NCI-H524 treated with DMSO at 0.1 percent for 48 hours (cell line): ENCODE measurements at regions not wholly inside any gene's neighbourhood (a gene's known extent, or its start where the extent isn't known, plus 50 kb on each side); places are given as distances from the start of the nearest gene placed in this dataset.
"Not testable (repeated sequence)": the region's sequence is repeated elsewhere in the genome, so short reads cannot be mapped to it uniquely, and the experiment has no call there.

Experiments used
- DNase-seq: peaks from one replicate; lab custom pipeline; 2025; lab: John Stamatoyannopoulos, UW

DNA sequence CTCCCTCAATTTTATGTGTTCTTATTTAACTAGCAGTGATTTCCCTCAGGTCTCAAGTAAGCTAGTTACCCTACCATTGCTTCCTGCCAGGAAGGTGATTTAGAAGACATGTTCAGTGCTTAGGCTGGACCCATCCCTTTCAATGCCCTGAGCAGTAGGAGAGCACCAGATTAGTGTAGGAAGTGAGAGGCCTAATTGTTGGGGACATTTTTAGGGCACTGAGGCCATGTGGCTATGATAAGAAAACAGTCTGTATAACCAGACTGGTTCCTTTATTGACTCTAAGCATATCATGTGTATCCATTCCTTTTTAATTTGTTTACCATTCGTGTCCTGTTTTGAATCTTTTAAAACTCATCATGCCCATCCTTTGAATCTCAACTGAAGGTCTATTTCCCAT is 312.3 kb upstream of the PRR16 start:
- no peak for DNase-seq

DNA sequence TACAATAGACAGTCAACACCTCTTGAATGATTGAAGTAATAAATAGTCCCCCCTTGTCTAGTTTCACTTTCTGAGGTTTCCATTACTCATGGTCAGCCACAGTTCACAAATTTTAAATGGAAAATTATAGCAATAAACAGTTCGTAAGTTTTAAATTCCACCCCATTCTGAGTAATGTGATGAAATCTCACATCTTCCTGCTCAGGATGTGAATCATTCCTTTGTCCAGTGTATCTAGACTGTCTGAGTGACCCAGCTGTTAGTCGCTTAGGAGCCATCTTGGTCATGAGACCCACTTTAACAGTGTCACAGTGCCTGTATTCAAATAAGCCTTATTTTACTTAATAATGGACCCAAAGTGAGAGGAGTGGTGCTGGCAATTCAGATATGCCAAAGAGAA is 311.6 kb upstream of the PRR16 start:
- no peak for DNase-seq

DNA sequence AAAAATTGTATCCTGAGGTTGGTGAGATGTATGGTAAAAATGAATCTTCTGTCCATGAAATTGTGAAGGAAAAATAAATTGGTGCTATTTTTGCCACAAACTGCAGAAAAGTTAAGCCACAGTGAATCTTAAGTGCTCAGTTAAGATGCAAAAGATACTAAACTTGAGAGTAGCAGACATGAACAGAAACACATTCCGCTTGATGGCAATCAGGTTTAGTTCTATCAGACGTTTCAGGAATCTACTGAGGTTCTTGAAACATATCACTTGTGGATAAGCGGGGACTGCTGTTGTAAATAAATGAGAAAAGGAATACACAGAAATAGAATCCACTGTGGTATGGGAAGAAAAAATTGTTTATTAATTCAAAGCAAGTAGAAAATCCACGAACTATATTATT is 311.2 kb upstream of the PRR16 start:
- DNase-seq = no peak

DNA sequence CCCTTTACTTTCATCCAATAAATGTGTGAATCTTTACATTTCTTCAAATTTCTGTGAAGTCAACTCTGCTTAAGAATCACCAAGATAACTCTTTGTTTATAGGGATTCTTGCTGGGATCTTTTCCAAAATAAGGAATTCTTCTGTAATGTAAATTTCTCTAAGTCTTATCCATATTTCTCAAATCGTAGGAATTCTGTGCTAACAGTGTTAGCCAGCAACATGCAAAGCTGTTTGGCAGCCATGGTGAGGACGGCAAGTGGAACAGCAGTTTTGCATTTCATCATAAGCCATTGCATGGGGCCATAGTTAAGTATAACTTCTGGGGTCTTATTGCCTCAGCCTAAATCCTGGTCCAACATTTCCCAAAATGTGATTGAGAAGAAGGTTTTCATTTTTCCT is 310.5 kb upstream of the PRR16 start:
- DNase-seq = no peak

DNA sequence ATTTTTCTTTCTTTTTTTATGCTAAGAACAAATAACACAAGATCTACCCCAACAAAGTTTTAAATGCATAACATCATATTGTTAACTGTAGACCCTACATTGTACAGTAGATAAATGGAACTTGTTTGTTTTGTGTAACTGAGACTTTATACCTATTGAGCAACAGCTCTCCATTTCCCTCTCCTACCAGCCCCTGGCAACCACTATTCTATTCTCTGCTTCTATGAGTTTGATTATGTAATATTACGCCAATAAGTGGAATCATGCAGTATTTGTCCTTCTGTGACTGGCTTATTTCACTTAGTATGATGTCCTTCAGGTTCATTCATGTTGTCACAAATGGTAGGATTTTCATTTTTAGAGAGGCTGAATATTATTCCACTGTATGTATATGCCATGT is 308.2 kb upstream of the PRR16 start:
- DNase-seq = no peak

DNA sequence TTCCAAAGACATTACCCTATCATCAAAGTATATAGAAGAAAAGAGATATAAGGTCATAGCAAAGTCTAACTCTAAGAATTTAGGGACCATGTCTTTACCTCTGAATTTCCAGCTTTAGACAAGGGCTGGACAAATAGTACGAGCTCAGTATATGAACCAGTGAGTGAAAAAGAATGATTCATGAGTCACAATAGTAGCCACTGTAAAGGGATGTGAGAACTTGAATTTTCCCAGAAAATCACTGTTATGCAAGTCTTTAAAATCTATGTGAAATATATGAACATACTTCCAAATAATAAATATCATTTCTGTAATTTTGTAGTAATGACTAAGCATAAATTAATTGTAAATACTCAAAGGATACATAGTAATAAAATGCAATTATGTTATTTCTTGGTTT is 305.9 kb upstream of the PRR16 start:
- DNase-seq = no peak

DNA sequence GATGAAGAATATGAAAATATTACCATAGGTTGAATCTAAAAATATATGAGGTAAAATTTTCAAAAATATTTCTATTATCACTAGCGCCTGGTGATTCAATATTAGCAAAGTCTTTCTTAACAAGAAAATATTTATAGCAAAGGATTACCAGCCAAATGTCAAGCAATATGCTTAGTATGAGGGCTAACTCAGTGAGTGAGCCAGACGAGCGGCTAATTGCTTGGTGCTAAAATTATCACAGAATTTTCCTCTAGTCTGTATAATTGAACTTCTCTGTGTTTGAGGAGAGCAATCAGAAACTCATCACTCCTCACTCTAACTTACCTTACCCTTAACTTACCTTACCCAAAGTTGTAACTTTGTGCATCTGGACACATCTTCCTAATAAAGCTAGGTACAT is 304.9 kb upstream of the PRR16 start:
- DNase-seq = peak; percentile 2

DNA sequence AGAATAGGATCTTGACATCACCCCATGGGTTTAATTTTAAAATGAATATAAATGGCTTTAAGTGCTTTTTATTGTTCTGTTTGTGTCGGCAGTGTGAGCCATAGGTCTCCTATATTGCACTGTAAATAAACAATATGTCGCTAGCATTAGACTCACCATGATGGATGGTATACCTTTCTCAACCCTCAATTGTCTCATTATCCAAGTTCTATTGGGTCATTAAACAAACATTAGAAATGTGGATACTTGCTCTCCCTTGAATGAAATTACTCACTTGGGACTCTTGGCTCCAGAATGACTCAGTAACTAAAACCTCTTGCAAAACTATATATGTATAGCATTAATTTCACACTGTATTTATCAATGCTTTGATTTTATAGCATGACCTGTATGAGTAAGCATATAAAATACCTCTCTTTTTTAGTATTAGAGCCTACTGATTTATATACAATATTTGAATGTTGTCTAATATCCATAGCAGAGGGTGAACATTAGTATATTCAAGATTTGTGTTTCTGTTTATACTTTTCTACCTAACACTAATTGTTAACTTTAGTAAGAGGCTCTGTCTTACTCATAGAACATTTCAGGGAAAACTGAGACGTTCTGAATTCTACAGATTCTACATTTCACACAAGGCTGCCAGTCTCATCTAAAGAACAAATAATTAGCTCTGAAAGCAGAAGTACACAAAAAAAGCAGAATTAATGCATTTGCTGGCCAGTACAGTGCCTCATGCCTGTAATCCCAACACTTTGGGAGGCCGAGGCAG is 303.8 kb upstream of the PRR16 start:
- no peak for DNase-seq

DNA sequence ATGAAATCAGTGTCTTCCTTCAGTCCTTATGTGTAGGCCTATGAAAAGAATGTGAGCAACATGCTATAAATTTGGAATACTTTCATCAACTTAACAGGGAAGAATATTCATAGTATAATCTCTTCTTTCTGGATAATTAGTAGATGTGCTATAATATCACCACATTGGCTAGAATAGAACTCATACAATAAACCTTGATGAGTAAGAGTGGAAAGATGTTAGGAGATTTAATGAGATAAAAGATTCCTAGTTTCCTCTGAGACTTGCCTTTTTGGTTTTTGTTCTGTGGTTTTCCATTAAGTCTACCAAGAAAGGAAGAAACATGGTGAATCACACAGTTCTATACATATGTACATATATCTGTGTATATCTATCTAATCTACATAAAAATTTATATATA is 301.8 kb upstream of the PRR16 start:
- DNase-seq = no peak

DNA sequence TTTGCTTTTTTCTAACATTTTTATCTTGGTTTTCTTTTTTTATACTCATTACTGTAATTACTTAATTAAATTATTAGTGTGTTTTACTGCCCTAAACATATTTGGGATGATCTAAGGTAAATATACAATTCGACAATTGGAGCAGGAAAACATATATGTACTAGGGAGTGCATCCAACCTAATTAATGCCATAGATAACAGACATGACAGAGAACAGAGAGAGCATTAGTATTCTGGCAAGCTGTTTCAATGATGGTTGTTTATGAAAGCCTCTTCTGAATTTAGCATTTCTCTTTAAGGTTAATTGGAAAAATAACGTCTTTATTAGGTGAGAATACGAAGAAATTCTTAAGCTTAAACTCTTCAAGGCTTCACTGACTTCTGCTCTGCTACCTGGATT is 300.1 kb upstream of the PRR16 start:
- DNase-seq = no peak

DNA sequence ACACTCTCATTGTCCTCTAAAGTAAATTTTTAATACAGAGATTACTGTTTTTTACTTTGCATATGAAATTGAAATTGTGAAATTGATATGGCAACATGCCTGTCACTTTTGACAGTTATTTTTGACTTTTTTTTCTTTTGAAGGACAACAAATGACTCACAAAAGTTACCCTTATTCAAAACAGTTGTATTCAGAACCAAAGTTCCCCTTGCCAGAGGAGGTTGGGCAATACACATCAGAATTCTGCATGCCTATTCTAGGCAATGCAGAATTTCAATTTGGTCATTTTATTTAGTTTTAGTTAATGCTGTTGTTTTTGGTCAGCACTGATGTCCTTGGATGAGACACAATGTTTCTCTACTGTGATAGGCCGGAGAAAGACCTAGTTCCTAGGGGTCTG is 299.1 kb upstream of the PRR16 start:
- DNase-seq = no peak

DNA sequence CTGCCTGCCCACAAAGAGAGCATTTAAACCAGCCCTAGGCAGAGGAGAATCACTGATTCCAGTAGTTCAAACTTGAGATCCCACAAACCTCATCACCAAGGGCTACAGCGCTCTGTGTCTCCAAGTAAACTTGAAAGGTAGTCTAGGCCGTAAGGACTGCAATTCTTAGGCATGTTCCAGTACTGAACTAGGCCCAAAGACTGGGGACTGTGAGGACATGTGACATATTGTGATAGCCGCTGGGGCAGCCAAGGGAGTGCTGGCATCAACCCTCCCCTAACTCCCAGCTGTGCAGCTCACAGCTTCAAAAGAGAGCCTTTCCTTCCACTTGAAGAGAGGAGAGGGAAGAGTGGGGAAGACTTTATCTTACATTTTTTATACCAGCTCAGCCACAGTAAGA is 291.0 kb upstream of the PRR16 start:
- DNase-seq = no peak

DNA sequence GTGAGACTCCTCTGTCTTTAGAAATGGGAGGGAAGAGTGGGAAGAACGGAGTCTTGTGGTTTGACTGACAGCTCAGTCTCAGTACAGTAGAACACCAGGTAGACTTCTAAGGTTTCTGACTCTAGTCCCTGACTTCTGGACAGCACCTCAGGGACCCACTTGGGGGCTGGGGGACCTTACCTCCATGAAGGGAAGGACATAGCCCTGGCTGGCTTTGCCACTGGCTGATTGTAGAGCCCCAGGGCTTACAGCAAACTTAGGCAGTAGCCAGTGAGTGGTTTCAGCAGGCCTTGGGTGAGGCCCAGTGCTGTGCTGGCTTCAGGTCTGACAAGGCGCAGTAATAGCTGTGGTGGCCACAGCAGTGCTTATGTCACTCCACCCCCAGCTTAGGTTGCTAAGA is 290.0 kb upstream of the PRR16 start:
- DNase-seq = no peak

DNA sequence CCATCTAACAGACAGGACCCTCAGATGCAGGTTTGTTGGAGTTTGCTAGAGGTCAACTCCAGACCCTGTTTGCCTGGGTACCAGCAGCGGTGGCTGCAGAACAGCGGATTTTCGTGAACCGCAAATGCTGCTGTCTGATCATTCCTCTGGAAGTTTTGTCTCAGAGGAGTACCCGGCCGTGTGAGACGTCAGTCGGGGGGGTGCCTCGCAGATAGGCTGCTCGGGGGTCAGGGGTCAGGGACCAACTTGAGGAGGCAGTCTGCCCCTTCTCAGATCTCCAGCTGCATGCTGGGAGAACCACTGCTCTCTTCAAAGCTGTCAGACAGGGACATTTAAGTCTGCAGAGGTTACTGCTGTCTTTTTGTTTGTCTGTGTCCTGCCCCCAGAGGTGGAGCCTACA is 282.9 kb upstream of the PRR16 start:
- DNase-seq = not testable (repeated sequence)

DNA sequence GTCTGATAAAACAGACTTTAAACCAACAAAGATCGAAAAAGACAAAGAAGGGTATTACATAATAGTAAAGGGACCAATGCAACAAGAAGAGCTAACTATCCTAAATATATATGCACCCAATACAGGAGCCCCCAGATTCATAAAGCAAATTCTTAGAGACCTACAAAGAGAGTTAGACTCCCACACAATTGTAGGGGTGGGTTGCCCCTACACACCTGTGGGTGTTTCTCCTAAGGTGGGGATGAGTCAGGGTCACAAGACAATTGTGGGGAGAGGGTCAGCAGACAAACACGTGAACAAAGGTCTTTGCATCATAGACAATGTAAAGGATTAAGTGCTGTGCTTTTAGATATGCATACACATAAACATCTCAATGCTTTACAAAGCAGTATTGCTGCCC is 269.4 kb upstream of the PRR16 start:
- not testable (repeated sequence) for DNase-seq

DNA sequence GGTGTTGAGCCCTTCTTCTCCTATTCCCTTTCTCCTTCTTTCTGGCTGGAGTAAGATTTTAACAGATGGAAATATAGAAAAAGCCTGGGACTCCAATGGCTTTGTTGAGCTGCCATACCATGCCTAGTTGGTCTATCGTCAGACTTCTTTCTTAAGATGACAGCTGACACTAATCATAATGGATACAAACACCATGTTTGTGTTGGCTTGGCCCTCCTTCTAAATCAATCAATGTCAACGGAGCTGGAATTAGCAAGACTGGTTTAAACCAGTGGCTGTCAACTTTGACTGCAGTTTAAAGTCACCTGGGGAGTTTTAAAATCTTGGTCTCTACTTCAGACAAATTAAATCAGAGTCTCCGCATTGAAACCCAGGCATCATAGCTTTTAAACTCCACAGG is 264.5 kb upstream of the PRR16 start:
- DNase-seq = no peak

DNA sequence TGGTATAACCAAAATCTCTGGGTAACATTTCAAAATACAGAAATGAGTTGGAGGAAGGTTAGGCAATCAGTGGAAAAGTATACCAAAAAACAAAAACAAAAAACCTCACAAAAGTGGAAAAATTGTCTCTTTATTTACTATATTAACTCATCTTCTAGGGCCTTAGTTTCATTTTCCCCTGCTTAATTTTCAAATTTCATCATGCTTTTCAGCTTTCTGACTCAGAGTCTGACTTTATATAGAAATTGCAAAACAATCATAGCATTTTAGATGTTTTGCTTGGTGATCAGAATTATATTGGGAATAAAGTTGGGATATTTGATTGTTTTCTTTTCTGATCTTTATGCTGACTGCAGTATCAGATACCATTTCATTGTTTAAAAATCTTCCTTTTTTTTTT is 257.0 kb upstream of the PRR16 start:
- DNase-seq = no peak

DNA sequence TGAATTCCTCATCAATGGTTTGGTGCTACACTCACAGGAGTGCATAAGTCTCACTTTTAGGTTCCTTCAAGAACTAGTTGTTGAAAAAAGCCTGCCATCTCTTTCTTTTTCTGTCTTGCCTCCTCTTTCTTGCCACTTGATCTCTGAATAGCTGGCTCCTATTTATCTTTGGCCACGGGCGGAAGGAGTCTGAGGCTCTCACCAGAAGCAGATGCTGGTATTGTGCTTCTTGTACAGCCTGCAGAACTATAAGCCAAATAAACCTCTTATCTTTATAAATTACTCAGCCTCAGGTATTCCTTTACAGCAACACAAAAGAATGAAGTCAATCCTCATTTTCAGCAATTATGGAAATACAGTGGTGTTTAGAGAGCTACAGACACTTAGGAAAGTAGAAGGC is 247.1 kb upstream of the PRR16 start:
- DNase-seq = no peak

DNA sequence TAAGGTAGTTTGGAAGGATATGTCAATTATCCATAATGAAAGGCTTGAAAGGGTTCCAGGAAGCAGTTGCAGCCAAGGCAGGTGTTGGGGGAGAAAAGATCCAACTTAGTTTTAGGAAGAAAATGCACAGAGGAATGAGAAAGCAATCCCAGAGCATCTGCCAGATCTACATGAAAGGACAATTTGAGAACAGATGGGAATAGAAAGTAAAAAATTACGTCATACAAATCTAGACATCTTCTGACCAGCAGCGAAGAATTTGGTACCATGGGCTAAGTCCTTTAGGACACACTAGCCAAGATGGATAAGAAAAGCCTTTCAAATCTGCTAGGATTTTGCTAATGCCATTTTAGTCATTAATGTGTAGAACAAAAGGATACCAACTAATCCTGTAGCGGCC is 244.1 kb upstream of the PRR16 start:
- DNase-seq = no peak

DNA sequence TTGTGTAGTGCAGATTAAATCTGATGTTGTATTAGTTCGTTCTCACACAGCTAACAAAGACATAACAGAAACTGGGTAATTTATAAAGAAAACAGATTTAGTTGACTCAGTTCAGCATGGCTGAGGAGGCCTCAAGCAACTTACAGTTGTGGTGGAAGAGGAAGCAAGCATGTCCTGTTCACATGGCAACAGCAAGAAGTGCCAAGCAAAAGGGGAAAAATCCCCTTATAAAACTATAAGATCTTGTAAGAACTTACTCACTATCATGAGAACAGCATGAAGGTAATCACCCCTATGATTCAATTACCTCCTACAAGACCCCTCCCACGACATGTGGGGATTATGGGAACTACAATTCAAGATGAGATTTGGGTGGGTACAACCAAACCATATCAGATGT is 238.6 kb upstream of the PRR16 start:
- DNase-seq = no peak

DNA sequence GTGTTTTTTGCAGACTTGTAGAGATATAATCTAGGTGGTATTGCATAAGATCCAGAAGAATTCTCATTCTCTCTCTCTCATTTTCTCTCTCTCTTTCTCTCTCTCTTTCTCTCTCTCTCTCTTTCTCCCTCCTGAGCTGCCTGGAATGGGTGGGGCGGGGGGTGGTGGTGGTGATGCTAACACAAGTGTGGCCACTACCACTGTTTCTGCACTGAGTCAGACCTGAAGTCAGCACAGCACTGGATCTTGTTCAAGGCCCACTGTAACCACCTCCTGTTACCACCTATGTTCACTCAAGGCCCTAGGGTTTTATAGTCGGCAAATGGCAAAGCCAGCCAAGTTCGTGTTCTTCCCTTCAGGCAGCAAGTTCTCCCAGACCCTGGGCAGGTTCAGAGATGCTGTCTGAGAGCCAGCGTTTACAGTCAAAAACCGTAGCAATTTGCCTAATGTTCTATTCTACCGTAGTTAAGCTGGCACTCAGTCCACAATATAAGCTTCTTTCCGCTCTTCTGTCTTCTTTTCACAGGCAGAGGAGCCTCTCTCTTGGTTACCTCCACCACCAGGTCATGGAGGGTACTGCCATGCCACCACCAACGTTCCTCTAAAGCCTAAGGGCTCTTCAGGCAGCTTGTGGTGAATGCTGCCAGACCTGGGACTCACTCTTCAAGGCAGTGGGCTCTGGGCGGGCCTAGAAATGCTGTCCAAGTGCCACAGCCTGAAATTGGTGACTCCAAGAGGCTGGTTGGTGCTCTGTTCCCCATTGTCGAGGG is 235.7 kb upstream of the PRR16 start:
- DNase-seq = no peak

DNA sequence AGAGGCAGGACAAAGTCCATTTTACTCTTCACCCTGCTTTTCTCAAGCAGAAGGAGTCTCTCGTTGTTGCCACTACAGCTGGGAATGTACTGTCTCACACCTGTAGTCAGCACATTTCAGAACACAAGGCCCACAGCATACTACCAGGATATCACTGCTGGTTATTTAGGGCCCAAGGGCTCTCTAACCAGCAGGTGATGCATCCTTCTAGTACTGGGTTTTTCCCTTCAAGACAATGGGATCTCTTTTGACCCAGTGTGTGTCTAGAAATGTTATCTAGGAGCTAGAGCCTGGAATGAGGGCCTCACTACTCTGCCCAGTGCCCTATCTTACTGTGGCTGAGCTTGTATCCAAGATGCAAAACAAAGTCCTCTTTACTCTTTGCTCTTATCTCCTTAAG is 235.1 kb upstream of the PRR16 start:
- DNase-seq = no peak

DNA sequence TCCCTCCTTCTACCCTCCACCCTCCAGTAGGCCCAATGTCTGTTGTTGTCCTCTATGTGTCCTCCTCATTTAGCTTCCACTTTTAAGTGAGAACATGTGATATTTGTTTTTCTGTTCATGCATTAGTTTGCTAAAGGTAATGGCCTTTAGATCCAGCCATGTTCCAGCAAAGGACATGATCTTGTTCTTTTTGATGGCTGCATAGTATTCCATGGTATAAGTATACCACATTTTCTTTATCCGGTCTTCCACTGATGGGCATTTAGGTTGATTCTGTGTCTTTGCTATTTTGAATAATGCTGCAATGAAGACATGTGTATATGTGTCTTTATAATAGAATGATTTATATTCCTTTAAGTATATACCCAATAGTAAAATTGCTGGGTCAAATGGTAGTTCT is 232.5 kb upstream of the PRR16 start:
- DNase-seq = no peak

DNA sequence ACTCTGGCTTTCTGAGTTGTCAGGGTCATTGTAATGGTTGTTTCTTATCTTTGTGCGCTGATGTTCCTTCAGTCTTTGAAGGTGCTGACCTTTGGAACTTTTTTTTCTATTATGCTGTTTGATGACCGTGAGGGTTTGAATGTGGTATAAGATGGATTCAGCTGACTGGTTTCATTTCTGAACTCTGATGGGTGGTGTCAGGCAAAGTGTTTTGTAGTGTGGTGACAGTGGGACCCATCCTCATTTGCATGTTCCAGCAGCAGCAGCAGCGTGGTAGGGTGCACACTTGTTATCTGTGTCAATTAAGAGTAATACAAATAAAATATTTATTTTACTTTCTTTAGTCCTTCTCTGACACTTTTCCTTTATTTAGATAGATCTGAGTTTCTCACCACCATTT is 227.7 kb upstream of the PRR16 start:
- DNase-seq = no peak
